Panc1 (cell line): ENCODE measurements at regions not wholly inside any gene's neighbourhood (a gene's known extent, or its start where the extent isn't known, plus 50 kb on each side); places are given as distances from the start of the nearest gene placed in this dataset.

Source experiments
- ATAC-seq: fragments of 200-7000 bp; cut with Tn5 transposase; 2 replicates; pipeline ENCODE4 v1.9.1; 2020; ENCODE audit warnings: mild to moderate bottlenecking, moderate library complexity
- BruUV-seq: library from RNA; stranded (reverse); fragments of 400-500 nt; replicated peaks from 2 replicates; lab custom pipeline; 2021; lab: Mats Ljungman, UMichigan
- CTCF ChIA-PET: fragments of 300-600 bp; sonication (Branson Sonifier 250); formaldehyde crosslinking; loops from one replicate; lab custom pipeline; 2022; ENCODE audit warnings: antibody characterized with exemption; lab: Charles Lee
- POLR2A ChIA-PET: fragments of 300-600 bp; sonication (Branson Sonifier 250); formaldehyde crosslinking; loops from one replicate; lab custom pipeline; 2022; ENCODE audit warnings: antibody characterized with exemption; lab: Charles Lee
- DNase-seq: peaks from one replicate; pipeline ENCODE4 v3.0.0-alpha.2; 2010; ENCODE audit warnings: low read depth, low spot score
- H3K27ac ChIP-seq: 2 replicates; pipeline ENCODE4 v1.5.1; 2011; ENCODE audit warnings: mild to moderate bottlenecking, low read length, inconsistent platforms
- H3K27me3 ChIP-seq: fragments of 200-500 bp; sonication (Bioruptor generic); 2 replicates; pipeline ENCODE4 v1.6.0; 2014; ENCODE audit warnings: low read length, inconsistent platforms; ENCODE audit not compliant: control insufficient read depth, insufficient read depth
- H3K36me3 ChIP-seq: fragments of 200-500 bp; sonication (Bioruptor generic); 2 replicates; pipeline ENCODE4 v1.5.1; 2014; ENCODE audit warnings: inconsistent platforms, mild to moderate bottlenecking, low read length, moderate library complexity; ENCODE audit not compliant: control insufficient read depth, insufficient read depth
- H3K4me1 ChIP-seq: 2 replicates; pipeline ENCODE4 v1.5.1; 2011; ENCODE audit warnings: inconsistent platforms, mild to moderate bottlenecking, low read length, moderate library complexity; ENCODE audit not compliant: control insufficient read depth, insufficient read depth
- H3K4me3 ChIP-seq, 2 experiments: 2 replicates each; pipeline ENCODE4 v1.5.1; 2011 to 2012; ENCODE audit warnings: low read depth in 2 of 2, low read length in 2 of 2, mild to moderate bottlenecking in 2 of 2, inconsistent platforms in 1 of 2, moderate library complexity in 1 of 2
- H3K9me3 ChIP-seq: fragments of 200-500 bp; sonication (Bioruptor generic); 2 replicates; pipeline ENCODE4 v1.5.1; 2014; ENCODE audit warnings: low read depth, mild to moderate bottlenecking, inconsistent platforms, low read length, moderate library complexity; ENCODE audit not compliant: control insufficient read depth, insufficient read depth
- POLR2AphosphoS5 ChIP-seq: IDR thresholded peaks from 2 replicates; pipeline ENCODE4 v1.6.1; 2012; ENCODE audit warnings: mild to moderate bottlenecking, low read depth, low read length, moderate library complexity
- REST ChIP-seq, 2 experiments: IDR thresholded peaks; 2 replicates each; pipeline ENCODE4 v1.6.1; 2011 to 2012; ENCODE audit warnings: low read depth in 2 of 2, control low read depth in 1 of 2, low read length in 1 of 2, mild to moderate bottlenecking in 1 of 2, moderate library complexity in 1 of 2; ENCODE audit not compliant: insufficient read depth in 1 of 2
- SIN3A ChIP-seq: IDR thresholded peaks from 2 replicates; pipeline ENCODE4 v1.6.1; 2012; ENCODE audit warnings: low read depth, mild to moderate bottlenecking, low read length, moderate library complexity, borderline replicate concordance; ENCODE audit not compliant: insufficient read depth
- TCF7L2 ChIP-seq: IDR thresholded peaks from 2 replicates; pipeline ENCODE4 v1.6.1; 2011; ENCODE audit warnings: mild to moderate bottlenecking, low read depth, low read length, inconsistent platforms
- in situ Hi-C: cut with HindIII; loops from 2 replicates; pipeline ENCODE4 v1.10.0; 2016; ENCODE audit warnings: low sequenced_read_pairs, low pct_unique_long_range_greater_than_20kb
- intact Hi-C: fragments of 100-400 bp; cut with micrococcal nuclease; formaldehyde crosslinking; loops from one replicate; pipeline ENCODE4 v1.10.0; 2022; ENCODE audit not compliant: unreplicated experiment
- TF ChIP-seq, protein P1 (sequence below): fragments of 450-650 bp; IDR thresholded peaks from 2 replicates; pipeline ENCODE4 v1.5.1; 2017; ENCODE audit warnings: mild to moderate bottlenecking

DNA sequence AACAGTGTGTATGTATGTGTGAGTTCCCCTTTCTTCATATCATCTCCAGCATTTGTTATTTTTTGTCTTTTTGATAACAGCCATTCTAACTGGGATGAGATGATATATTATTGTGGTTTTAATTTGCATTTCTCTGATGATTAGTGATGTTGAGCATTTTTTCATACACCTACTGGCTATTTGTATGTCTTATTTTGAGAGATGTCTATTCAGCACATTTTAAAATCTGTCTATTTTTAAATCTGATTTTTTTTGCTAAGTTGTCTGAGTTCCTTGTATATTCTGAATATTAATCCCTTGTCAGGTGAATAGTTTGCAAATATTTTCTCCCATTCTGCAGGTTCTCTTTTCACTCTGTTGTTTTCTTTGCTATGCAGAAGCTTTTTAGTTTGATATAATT, 469.1 kb downstream of the FUT8 start:
- Histone ChIP-seq H3K9me3 (no peaks in the 10 kb centered on the region), H3K36me3 (no peaks in the 10 kb centered on the region), H3K4me1 (no peaks in the 10 kb centered on the region), H3K4me3 (no peak overlapping the region), H3K27me3 (no peaks in the 10 kb centered on the region; the same call in 1 of the 2 replicates), H3K27ac (no peak overlapping the region)
- ATAC-seq (no peak), DNase-seq (no peak)
- intact Hi-C loops (no loop called here), in situ Hi-C loops (no loop called here)
- TF ChIP-seq SIN3A (no peak), POLR2AphosphoS5 (no peak), TCF7L2 (no peak), REST (IDR thresholded peaks at IDR 0.05; ENCODE audit: insufficient read depth in 1 of 2, low read depth in 2 of 2, low read length in 1 of 2) (no peak)
- TF ChIP-seq, protein P1, sequence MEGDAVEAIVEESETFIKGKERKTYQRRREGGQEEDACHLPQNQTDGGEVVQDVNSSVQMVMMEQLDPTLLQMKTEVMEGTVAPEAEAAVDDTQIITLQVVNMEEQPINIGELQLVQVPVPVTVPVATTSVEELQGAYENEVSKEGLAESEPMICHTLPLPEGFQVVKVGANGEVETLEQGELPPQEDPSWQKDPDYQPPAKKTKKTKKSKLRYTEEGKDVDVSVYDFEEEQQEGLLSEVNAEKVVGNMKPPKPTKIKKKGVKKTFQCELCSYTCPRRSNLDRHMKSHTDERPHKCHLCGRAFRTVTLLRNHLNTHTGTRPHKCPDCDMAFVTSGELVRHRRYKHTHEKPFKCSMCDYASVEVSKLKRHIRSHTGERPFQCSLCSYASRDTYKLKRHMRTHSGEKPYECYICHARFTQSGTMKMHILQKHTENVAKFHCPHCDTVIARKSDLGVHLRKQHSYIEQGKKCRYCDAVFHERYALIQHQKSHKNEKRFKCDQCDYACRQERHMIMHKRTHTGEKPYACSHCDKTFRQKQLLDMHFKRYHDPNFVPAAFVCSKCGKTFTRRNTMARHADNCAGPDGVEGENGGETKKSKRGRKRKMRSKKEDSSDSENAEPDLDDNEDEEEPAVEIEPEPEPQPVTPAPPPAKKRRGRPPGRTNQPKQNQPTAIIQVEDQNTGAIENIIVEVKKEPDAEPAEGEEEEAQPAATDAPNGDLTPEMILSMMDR: no peak
- BruUV-seq: no TSS peak
- ChIA-PET POLR2A (no interaction called here), CTCF (no interaction called here)

DNA sequence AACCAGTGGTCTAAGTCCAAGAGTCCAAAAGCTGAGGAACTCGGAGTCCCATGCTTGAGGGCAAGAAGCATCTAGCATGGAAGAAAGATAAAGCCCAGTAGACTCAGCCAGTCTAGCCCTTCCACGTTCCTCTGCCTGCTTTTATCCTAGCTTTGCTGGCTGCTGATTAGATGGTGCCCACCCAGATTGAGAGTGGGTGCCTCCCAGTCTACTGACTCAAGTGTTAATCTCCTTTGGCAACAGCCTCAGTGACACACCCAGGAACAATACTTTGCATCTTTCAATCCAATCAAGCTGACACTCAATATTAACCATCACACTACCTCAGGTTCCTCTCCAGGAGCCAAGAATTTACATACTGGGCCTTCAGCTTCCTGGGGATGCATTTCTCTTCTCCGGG, 476.1 kb downstream of the FUT8 start:
- no peaks in the 10 kb centered on the region for H3K9me3 ChIP-seq
- CTCF ChIA-PET: no interaction called here
- DNase-seq: no peak
- no peak for ATAC-seq
- in situ Hi-C loops: no loop called here
- H3K27me3 ChIP-seq: no peaks in the 10 kb centered on the region; the same call in 1 of the 2 replicates
- no TSS peak for BruUV-seq
- TF ChIP-seq, protein P1: no peak
- TF ChIP-seq SIN3A: no peak
- no peak for TF ChIP-seq REST (IDR thresholded peaks at IDR 0.05; ENCODE audit: insufficient read depth in 1 of 2, low read depth in 2 of 2, low read length in 1 of 2)
- TF ChIP-seq TCF7L2: no peak
- TF ChIP-seq POLR2AphosphoS5: no peak
- no peak overlapping the region for H3K27ac ChIP-seq
- no peaks in the 10 kb centered on the region for H3K36me3 ChIP-seq
- no peak overlapping the region for H3K4me3 ChIP-seq
- no peaks in the 10 kb centered on the region for H3K4me1 ChIP-seq
- POLR2A ChIA-PET: no interaction called here
- intact Hi-C loops: no loop called here
